H1 (cell line): ENCODE measurements at regions not wholly inside any gene's neighbourhood (a gene's known extent, or its start where the extent isn't known, plus 50 kb on each side); places are given as distances from the start of the nearest gene placed in this dataset.

Source experiments
- CTCF ChIA-PET: fragments of 300-600 bp; sonication (Branson Sonifier 250); formaldehyde crosslinking; loops from one replicate; lab custom pipeline; 2021; ENCODE audit not compliant: partially characterized antibody; lab: Charles Lee
- POLR2A ChIA-PET: fragments of 300-600 bp; sonication (Branson Sonifier 250); formaldehyde crosslinking; loops from one replicate; lab custom pipeline; 2021; ENCODE audit warnings: inconsistent platforms; ENCODE audit not compliant: partially characterized antibody; lab: Charles Lee
- DNase-seq, 2 experiments: peaks; one replicate each; pipeline versions ENCODE4 v3.0.0 to v3.0.0-alpha.2; 2010 to 2022; ENCODE audit warnings: low spot score in 2 of 2, low read depth in 1 of 2, mixed read lengths in 1 of 2
- FAIRE-seq: peaks from 2 replicates; lab custom pipeline; 2011; peaks lifted over from hg19 to GRCh38; lab: Jason Lieb, UNC
- H2AFZ ChIP-seq: 2 replicates; pipeline ENCODE4 v1.8.1; 2012; ENCODE audit warnings: low read length, inconsistent platforms
- H2AK5ac ChIP-seq: 2 replicates; pipeline ENCODE4 v1.6.1; 2013; ENCODE audit warnings: low read depth, low read length
- H2BK120ac ChIP-seq: replicated peaks from 2 replicates; pipeline ENCODE3; 2013; ENCODE audit warnings: low read depth, low read length, inconsistent platforms
- H2BK12ac ChIP-seq: 2 replicates; pipeline ENCODE4 v1.6.1; 2013; ENCODE audit warnings: low read depth, low read length
- H2BK15ac ChIP-seq: 2 replicates; pipeline ENCODE4 v1.6.1; 2013; ENCODE audit warnings: low read length
- H2BK20ac ChIP-seq: 2 replicates; pipeline ENCODE4 v1.6.1; 2013; ENCODE audit warnings: low read length
- H2BK5ac ChIP-seq: 2 replicates; pipeline ENCODE4 v1.6.1; 2013; ENCODE audit warnings: low read depth, low read length
- H3K14ac ChIP-seq: 2 replicates; pipeline ENCODE4 v1.6.1; 2013; ENCODE audit warnings: inconsistent platforms; ENCODE audit not compliant: insufficient read length
- H3K18ac ChIP-seq: 2 replicates; pipeline ENCODE4 v1.6.1; 2013; ENCODE audit warnings: low read length; ENCODE audit errors: extremely low read depth
- H3K23ac ChIP-seq: 2 replicates; pipeline ENCODE4 v1.6.1; 2013; ENCODE audit warnings: inconsistent platforms; ENCODE audit not compliant: insufficient read length
- H3K23me2 ChIP-seq: 2 replicates; pipeline ENCODE4 v1.6.1; 2013; ENCODE audit warnings: low read depth, low read length
- H3K27ac ChIP-seq: 2 replicates; pipeline ENCODE4 v1.6.1; 2011; ENCODE audit warnings: low read depth, low read length, inconsistent platforms
- H3K27me3 ChIP-seq, 4 experiments: replicated peaks in 1 of 4; 1 replicate in 1 of 4; 2 replicates in 3 of 4; pipeline versions ENCODE4 v1.6.1 to v1.8.1; 2011 to 2013; ENCODE audit warnings: low read length in 3 of 4, mild to moderate bottlenecking in 3 of 4, inconsistent platforms in 2 of 4, mixed read lengths in 2 of 4, moderate library complexity in 1 of 4; ENCODE audit not compliant: control insufficient read depth in 3 of 4, insufficient read depth in 3 of 4; ENCODE audit errors: extremely low read depth in 1 of 4
- H3K36me3 ChIP-seq, 4 experiments: 2 replicates each; pipeline versions ENCODE4 v1.6.1 to v1.8.1; 2011 to 2013; ENCODE audit warnings: mild to moderate bottlenecking in 4 of 4, low read length in 3 of 4, moderate library complexity in 2 of 4, control low read depth in 1 of 4, inconsistent platforms in 1 of 4; ENCODE audit not compliant: insufficient read depth in 4 of 4, control insufficient read depth in 2 of 4
- H3K4ac ChIP-seq: replicated peaks from 2 replicates; pipeline ENCODE3; 2013; ENCODE audit warnings: low read length, low read depth, mixed read lengths, inconsistent platforms; ENCODE audit not compliant: insufficient read length
- H3K4me1 ChIP-seq, 4 experiments: replicated peaks in 1 of 4; 1 replicate in 1 of 4; 2 replicates in 3 of 4; pipeline versions ENCODE4 v1.6.1 to v1.8.1; 2011 to 2013; ENCODE audit warnings: low read length in 3 of 4, inconsistent platforms in 2 of 4, mixed read lengths in 1 of 4; ENCODE audit not compliant: insufficient read depth in 4 of 4, control insufficient read depth in 3 of 4
- H3K4me2 ChIP-seq, 2 experiments: 2 replicates each; pipeline versions ENCODE4 v1.6.1 to v1.8.1; 2011 to 2013; ENCODE audit warnings: low read depth in 2 of 2, low read length in 2 of 2, control low read depth in 1 of 2, inconsistent platforms in 1 of 2, mild to moderate bottlenecking in 1 of 2; ENCODE audit not compliant: insufficient read depth in 1 of 2
- H3K4me3 ChIP-seq, 4 experiments: fragments of 200-600, 300-600 bp in 1 of 4; sonication (generic), shearing (Covaris generic), sonication (Bioruptor Twin) in 1 of 4; 2 replicates each; pipeline versions ENCODE4 v1.5.1 to v1.8.1; 2011 to 2016; ENCODE audit warnings: low read length in 4 of 4, low read depth in 3 of 4, control low read depth in 2 of 4, inconsistent platforms in 2 of 4, mild to moderate bottlenecking in 2 of 4, mixed read lengths in 1 of 4, moderate library complexity in 1 of 4; ENCODE audit not compliant: insufficient read depth in 2 of 4; ENCODE audit errors: extremely low read depth in 1 of 4
- H3K56ac ChIP-seq: replicated peaks from 2 replicates; pipeline ENCODE3; 2013; ENCODE audit warnings: low read depth, mild to moderate bottlenecking, mixed read lengths, low read length, inconsistent platforms; ENCODE audit not compliant: insufficient read length
- H3K79me1 ChIP-seq: 2 replicates; pipeline ENCODE4 v1.6.1; 2013; ENCODE audit warnings: low read depth, low read length, control low read depth
- H3K79me2 ChIP-seq, 2 experiments: 2 replicates each; pipeline versions ENCODE4 v1.6.1 to v1.8.1; 2012 to 2013; ENCODE audit warnings: low read length in 2 of 2, mild to moderate bottlenecking in 2 of 2, inconsistent platforms in 1 of 2; ENCODE audit not compliant: insufficient read depth in 2 of 2, control insufficient read depth in 1 of 2
- H3K9ac ChIP-seq, 4 experiments: replicated peaks in 1 of 4; 1 replicate in 1 of 4; 2 replicates in 3 of 4; pipeline versions ENCODE4 v1.6.1 to v1.8.1; 2011 to 2013; ENCODE audit warnings: low read depth in 3 of 4, low read length in 3 of 4, control low read depth in 2 of 4, mild to moderate bottlenecking in 2 of 4, moderate library complexity in 2 of 4, inconsistent platforms in 1 of 4; ENCODE audit errors: extremely low read depth in 1 of 4
- H3K9me3 ChIP-seq, 2 experiments: 2 replicates each; pipeline versions ENCODE4 v1.6.1 to v1.8.1; 2012 to 2013; ENCODE audit warnings: mild to moderate bottlenecking in 2 of 2, moderate library complexity in 2 of 2, control low read depth in 1 of 2, inconsistent platforms in 1 of 2, low read depth in 1 of 2, low read length in 1 of 2, mixed read lengths in 1 of 2; ENCODE audit not compliant: insufficient read depth in 2 of 2
- H4K20me1 ChIP-seq, 2 experiments: replicated peaks in 1 of 2; 2 replicates each; pipeline versions ENCODE3 to v1.8.1; 2011 to 2013; ENCODE audit warnings: inconsistent platforms in 2 of 2, low read length in 2 of 2, mild to moderate bottlenecking in 1 of 2; ENCODE audit not compliant: insufficient read depth in 2 of 2, control insufficient read depth in 1 of 2
- H4K5ac ChIP-seq: 2 replicates; pipeline ENCODE4 v1.6.1; 2013; ENCODE audit warnings: low read length, low read depth, mixed read lengths, inconsistent platforms; ENCODE audit not compliant: insufficient read length
- H4K8ac ChIP-seq: 2 replicates; pipeline ENCODE4 v1.8.0; 2013; ENCODE audit warnings: mild to moderate bottlenecking, moderate library complexity, low read length, inconsistent platforms; ENCODE audit not compliant: insufficient read depth; ENCODE audit errors: extremely low read depth
- H4K91ac ChIP-seq: replicated peaks from 2 replicates; pipeline ENCODE3; 2013; ENCODE audit warnings: low read length, mixed read lengths, inconsistent platforms; ENCODE audit not compliant: insufficient read length
- CBX5 ChIP-seq: fragments of 300-800, 300-1000 bp; sonication (generic); IDR thresholded peaks from 2 replicates; pipeline ENCODE4 v1.7.1; 2016; ENCODE audit warnings: antibody characterized with exemption, low read length, low read depth
- CTBP2 ChIP-seq: IDR thresholded peaks from 2 replicates; pipeline ENCODE4 v1.7.0; 2011; ENCODE audit warnings: borderline replicate concordance, mild to moderate bottlenecking, moderate library complexity, mixed read lengths, low read length; ENCODE audit not compliant: insufficient read depth, insufficient read length
- EP300 ChIP-seq, 2 experiments: IDR thresholded peaks; 1 replicate in 1 of 2; 2 replicates in 1 of 2; pipeline ENCODE4 v1.6.1; 2011 to 2012; ENCODE audit warnings: low read depth in 2 of 2, low read length in 2 of 2, mild to moderate bottlenecking in 2 of 2, borderline replicate concordance in 1 of 2, inconsistent platforms in 1 of 2, moderate library complexity in 1 of 2
- GTF2F1 ChIP-seq: IDR thresholded peaks from 2 replicates; pipeline ENCODE4 v1.6.1; 2012; ENCODE audit warnings: low read depth, low read length, improper control_type of control experiment, borderline replicate concordance
- JUN ChIP-seq: IDR thresholded peaks from 2 replicates; pipeline ENCODE4 v1.6.1; 2011; ENCODE audit warnings: low read depth, mild to moderate bottlenecking, improper control_type of control experiment, low read length
- KDM1A ChIP-seq: fragments of 200-600, 300-600 bp; sonication (generic); IDR thresholded peaks from 2 replicates; pipeline ENCODE4 v1.7.1; 2016; ENCODE audit warnings: mild to moderate bottlenecking, low read length, borderline replicate concordance
- POLR2AphosphoS5 ChIP-seq: IDR thresholded peaks from 2 replicates; pipeline ENCODE4 v1.6.1; 2011; ENCODE audit warnings: low read depth, low read length
- RFX5 ChIP-seq: IDR thresholded peaks from 2 replicates; pipeline ENCODE4 v1.6.1; 2011; ENCODE audit warnings: low read depth, low read length, improper control_type of control experiment, borderline replicate concordance
- RNF2 ChIP-seq: fragments of 200-900, 300-1000 bp; sonication (generic); IDR thresholded peaks from 2 replicates; pipeline ENCODE4 v1.7.1; 2016; ENCODE audit warnings: borderline replicate concordance, low read depth, mild to moderate bottlenecking, antibody characterized with exemption, low read length; ENCODE audit not compliant: poor library complexity, severe bottlenecking; ENCODE audit errors: missing control alignments
- SP1 ChIP-seq: IDR thresholded peaks from 2 replicates; pipeline ENCODE4 v1.6.1; 2011; ENCODE audit warnings: low read depth, low read length
- SRF ChIP-seq: IDR thresholded peaks from 2 replicates; pipeline ENCODE4 v1.6.1; 2011; ENCODE audit warnings: mild to moderate bottlenecking, low read depth, low read length, moderate library complexity
- TBP ChIP-seq: IDR thresholded peaks from 2 replicates; pipeline ENCODE4 v1.6.1; 2011; ENCODE audit warnings: low read depth, low read length, improper control_type of control experiment
- WGBS, 2 experiments: shearing (Covaris generic) in 1 of 2; methylation state at CpG; one replicate each; pipeline versions ENCODE4 v1.1.6 to v1.1.7; 2013 to 2015; ENCODE audit warnings: low lambda C conversion rate in 2 of 2, mixed read lengths in 2 of 2, inconsistent platforms in 1 of 2, low coverage in 1 of 2, missing lambda C conversion rate in 1 of 2; ENCODE audit not compliant: insufficient replicate concordance in 2 of 2, insufficient coverage in 1 of 2, insufficient read length in 1 of 2; ENCODE audit errors: extremely low coverage in 1 of 2, missing lambda C conversion rate in 1 of 2; 5-methylcytosine and 5-hydroxymethylcytosine counted together
- TF ChIP-seq, protein P1 (sequence below): IDR thresholded peaks from 2 replicates; pipeline ENCODE4 v1.6.1; 2012; ENCODE audit warnings: inconsistent platforms

GRCh38 chr9:74293479-74293878 is 203.7 kb upstream of the RORB start:
- FAIRE-seq (peak; percentile 72), DNase-seq (no peak)
- Histone ChIP-seq H2BK12ac (peak overlapping the region; percentile 85; the same call in 1 of the 2 replicates), H3K79me1 (no peaks in the 10 kb centered on the region), H4K5ac (peak overlapping the region; percentile 51), H2BK5ac (peak overlapping the region; percentile 83; the same call in 1 of the 2 replicates), H2BK15ac (no peak overlapping the region), H2BK120ac (no peak overlapping the region), H3K27me3 (no peaks in the 10 kb centered on the region), H3K23me2 (no peaks in the 10 kb centered on the region), H3K4ac (no peak overlapping the region), H3K14ac (no peak overlapping the region), H3K27ac (peak overlapping the region; percentile 71; the same call in 1 of the 2 replicates), H4K8ac (no peak overlapping the region), H2AK5ac (no peak overlapping the region), H3K36me3 (no peaks in the 10 kb centered on the region), H4K91ac (no peak overlapping the region), H2AFZ (no peak overlapping the region), H4K20me1 (no peaks in the 10 kb centered on the region), H3K79me2 (no peaks in the 10 kb centered on the region), H3K56ac (no peak overlapping the region), H3K23ac (no peak overlapping the region), H3K9me3 (no peaks in the 10 kb centered on the region), H3K18ac (no peak overlapping the region; the same call in 1 of the 2 replicates), H3K4me2 (no peak overlapping the region), H2BK20ac (no peak overlapping the region), H3K4me3 (no peak overlapping the region), H3K4me1 (peaks cover 0 to 6% (median 5%) of the 10 kb centered on the region in 4 experiments; a peak in 3 of 7 replicates), H3K9ac (no peak overlapping the region)
- ChIA-PET CTCF (interaction anchor here (1.2 kb wide), 1 partner anchor 9 kb away, joined by 3 read pairs; no protein-coding TSS in a partner anchor), POLR2A (no interaction called here)
- WGBS, 2 experiments = 84% methylated on average over 2 of the region's 2 CpGs; no CpG with 5 or more reads in 1 of the 2 experiments
- TF ChIP-seq RFX5 (no peak), RNF2 (no peak), CBX5 (no peak), EP300 (IDR thresholded peaks at IDR 0.05; ENCODE audit: borderline replicate concordance in 1 of 2, low read depth in 2 of 2, low read length in 2 of 2) (peak in 1 of 2 experiments; percentile 92; a peak in 1 of 3 replicates), TBP (no peak), GTF2F1 (no peak), POLR2AphosphoS5 (no peak), CTBP2 (no peak), JUN (no peak), SRF (no peak), SP1 (peak; percentile 79; the same call in 1 of the 2 replicates), KDM1A (peak; percentile 48; the same call in 1 of the 2 replicates)
- TF ChIP-seq, protein P1, sequence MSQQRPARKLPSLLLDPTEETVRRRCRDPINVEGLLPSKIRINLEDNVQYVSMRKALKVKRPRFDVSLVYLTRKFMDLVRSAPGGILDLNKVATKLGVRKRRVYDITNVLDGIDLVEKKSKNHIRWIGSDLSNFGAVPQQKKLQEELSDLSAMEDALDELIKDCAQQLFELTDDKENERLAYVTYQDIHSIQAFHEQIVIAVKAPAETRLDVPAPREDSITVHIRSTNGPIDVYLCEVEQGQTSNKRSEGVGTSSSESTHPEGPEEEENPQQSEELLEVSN = no peak
